CD4-positive, alpha-beta T cell (primary cell): ENCODE measurements at regions not wholly inside any gene's neighbourhood (a gene's known extent, or its start where the extent isn't known, plus 50 kb on each side); places are given as distances from the start of the nearest gene placed in this dataset.

ENCODE experiments used
- ATAC-seq: fragments of 200-7000 bp; cut with Tn5 transposase; one replicate; pipeline ENCODE4 v1.10.0; 2022; ENCODE audit warnings: mild to moderate bottlenecking; ENCODE audit not compliant: poor library complexity
- CTCF ChIA-PET: fragments of 350-600 bp; sonication (Branson Sonifier 250); formaldehyde crosslinking; loops from one replicate; lab custom pipeline; 2021; ENCODE audit warnings: antibody characterized with exemption, inconsistent platforms; lab: Charles Lee
- POLR2A ChIA-PET: fragments of 350-600 bp; sonication (Branson Sonifier 250); formaldehyde crosslinking; loops from one replicate; lab custom pipeline; 2021; ENCODE audit warnings: antibody characterized with exemption, inconsistent platforms; lab: Charles Lee
- DNase-seq, 14 experiments: peaks; one replicate each; pipeline ENCODE4 v3.0.0-alpha.2; 2013 to 2020; ENCODE audit warnings: mixed read lengths in 2 of 14
- H3K27ac ChIP-seq, 2 donors: one replicate each; pipeline versions ENCODE4 v1.5.1 to v1.7.0; 2013; ENCODE audit warnings: low read length in 2 of 2, low read depth in 1 of 2, mild to moderate bottlenecking in 1 of 2
- H3K27me3 ChIP-seq, 2 experiments: 1 replicate in 1 of 2; 2 replicates in 1 of 2; pipeline versions ENCODE4 v1.6.1 to v1.7.0; 2013; ENCODE audit warnings: low read length in 2 of 2, control low read depth in 1 of 2, mild to moderate bottlenecking in 1 of 2, moderate library complexity in 1 of 2; ENCODE audit not compliant: insufficient read depth in 2 of 2, control insufficient read depth in 1 of 2
- H3K36me3 ChIP-seq: one replicate; pipeline ENCODE4 v1.6.1; 2013; ENCODE audit warnings: low read length, control low read depth; ENCODE audit not compliant: insufficient read depth
- H3K4me1 ChIP-seq: one replicate; pipeline ENCODE4 v1.6.1; 2013; ENCODE audit warnings: low read length, control low read depth; ENCODE audit not compliant: insufficient read depth
- H3K4me3 ChIP-seq: one replicate; pipeline ENCODE4 v1.5.1; 2013; ENCODE audit warnings: mild to moderate bottlenecking, low read length, moderate library complexity
- H3K9me3 ChIP-seq, 2 experiments: 1 replicate in 1 of 2; 2 replicates in 1 of 2; pipeline versions ENCODE4 v1.6.1 to v1.7.0; 2013; ENCODE audit warnings: low read length in 2 of 2, mild to moderate bottlenecking in 2 of 2, control low read depth in 1 of 2, moderate library complexity in 1 of 2; ENCODE audit not compliant: control insufficient read depth in 1 of 2, insufficient read depth in 1 of 2
- H3K27ac Mint-ChIP-seq: one replicate; pipeline ENCODE4 v1.8.0; 2020; ENCODE audit warnings: mixed read lengths
- H3K27me3 Mint-ChIP-seq: one replicate; pipeline ENCODE4 v1.8.0; 2021; ENCODE audit warnings: mixed read lengths
- H3K36me3 Mint-ChIP-seq: one replicate; pipeline ENCODE4 v1.8.0; 2021; ENCODE audit warnings: low read depth, mixed read lengths
- H3K4me1 Mint-ChIP-seq: one replicate; pipeline ENCODE4 v1.8.0; 2021; ENCODE audit warnings: low read depth, mixed read lengths
- H3K4me3 Mint-ChIP-seq: one replicate; pipeline ENCODE4 v1.8.0; 2020; ENCODE audit warnings: mild to moderate bottlenecking, mixed read lengths
- H3K9me3 Mint-ChIP-seq: one replicate; pipeline ENCODE4 v1.8.0; 2020; ENCODE audit warnings: mixed read lengths
- intact Hi-C, 2 experiments: fragments of 100-400 bp; cut with DNase I in 1 of 2; cut with micrococcal nuclease in 1 of 2; formaldehyde crosslinking; loops; one replicate each; pipeline versions ENCODE4 v1.15.1 to v1.9.0; 2023 to 2025; cut with DNase I, micrococcal nuclease
- TF ChIP-seq, protein P1 (sequence below): fragments of 200-600 bp; IDR thresholded peaks from one replicate; pipeline ENCODE4 v1.8.0; 2022; ENCODE audit warnings: antibody characterized with exemption, mild to moderate bottlenecking

DNA sequence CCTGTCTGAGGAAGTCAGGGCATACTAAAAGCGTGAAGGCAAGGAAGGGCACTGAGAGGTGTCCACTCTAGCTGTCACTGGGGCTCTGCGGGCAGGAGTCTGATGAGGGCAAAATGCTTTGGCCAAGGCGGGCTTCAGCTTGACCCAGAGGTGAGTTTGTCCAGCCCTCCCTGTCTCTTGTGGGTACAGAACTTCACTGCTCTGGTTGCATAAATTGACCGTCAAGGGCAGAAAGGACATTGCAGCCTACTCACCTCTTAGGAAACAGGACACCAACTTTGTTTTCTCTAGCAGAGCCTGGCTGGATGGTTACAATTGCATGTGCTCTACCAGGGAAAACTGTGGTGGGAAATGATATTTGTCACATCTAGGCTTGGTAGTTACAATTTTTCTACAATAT is 170.9 kb downstream of the TMEM38B start:
- H3K36me3 ChIP-seq, result no peaks in the 10 kb centered on the region
- no peaks in the 10 kb centered on the region for H3K4me1 ChIP-seq
- TF ChIP-seq, protein P1, sequence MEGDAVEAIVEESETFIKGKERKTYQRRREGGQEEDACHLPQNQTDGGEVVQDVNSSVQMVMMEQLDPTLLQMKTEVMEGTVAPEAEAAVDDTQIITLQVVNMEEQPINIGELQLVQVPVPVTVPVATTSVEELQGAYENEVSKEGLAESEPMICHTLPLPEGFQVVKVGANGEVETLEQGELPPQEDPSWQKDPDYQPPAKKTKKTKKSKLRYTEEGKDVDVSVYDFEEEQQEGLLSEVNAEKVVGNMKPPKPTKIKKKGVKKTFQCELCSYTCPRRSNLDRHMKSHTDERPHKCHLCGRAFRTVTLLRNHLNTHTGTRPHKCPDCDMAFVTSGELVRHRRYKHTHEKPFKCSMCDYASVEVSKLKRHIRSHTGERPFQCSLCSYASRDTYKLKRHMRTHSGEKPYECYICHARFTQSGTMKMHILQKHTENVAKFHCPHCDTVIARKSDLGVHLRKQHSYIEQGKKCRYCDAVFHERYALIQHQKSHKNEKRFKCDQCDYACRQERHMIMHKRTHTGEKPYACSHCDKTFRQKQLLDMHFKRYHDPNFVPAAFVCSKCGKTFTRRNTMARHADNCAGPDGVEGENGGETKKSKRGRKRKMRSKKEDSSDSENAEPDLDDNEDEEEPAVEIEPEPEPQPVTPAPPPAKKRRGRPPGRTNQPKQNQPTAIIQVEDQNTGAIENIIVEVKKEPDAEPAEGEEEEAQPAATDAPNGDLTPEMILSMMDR, result no peak
- H3K27ac ChIP-seq, result no peak overlapping the region
- ChIA-PET CTCF (no interaction called here), POLR2A (no interaction called here)
- H3K4me3 ChIP-seq, result no peak overlapping the region
- H3K27me3 ChIP-seq, result no peaks in the 10 kb centered on the region
- H3K9me3 ChIP-seq, result no peaks in the 10 kb centered on the region
- DNase-seq, result no peak
- no peaks in the 10 kb centered on the region for H3K27me3 Mint-ChIP-seq
- H3K9me3 Mint-ChIP-seq, result no peaks in the 10 kb centered on the region
- H3K4me1 Mint-ChIP-seq, result no peaks in the 10 kb centered on the region
- intact Hi-C loops, result no loop called here
- H3K4me3 Mint-ChIP-seq, result no peak overlapping the region
- no peaks in the 10 kb centered on the region for H3K36me3 Mint-ChIP-seq
- H3K27ac Mint-ChIP-seq, result no peak overlapping the region
- ATAC-seq, result no peak

GRCh38 chr9:105871540-105871939 is 177.2 kb downstream of the TMEM38B start:
- no peaks in the 10 kb centered on the region for H3K9me3 Mint-ChIP-seq
- no peaks in the 10 kb centered on the region for H3K36me3 Mint-ChIP-seq
- TF ChIP-seq, protein P1, result no peak
- H3K4me3 ChIP-seq, result no peak overlapping the region
- DNase-seq, result no peak
- H3K27me3 Mint-ChIP-seq, result no peaks in the 10 kb centered on the region
- no peaks in the 10 kb centered on the region for H3K4me1 ChIP-seq
- no peaks in the 10 kb centered on the region for H3K36me3 ChIP-seq
- no peak overlapping the region for H3K27ac Mint-ChIP-seq
- ChIA-PET POLR2A (no interaction called here), CTCF (no interaction called here)
- H3K27ac ChIP-seq, result no peak overlapping the region
- H3K9me3 ChIP-seq, result no peaks in the 10 kb centered on the region
- ATAC-seq, result no peak
- intact Hi-C loops, result no loop called here
- no peaks in the 10 kb centered on the region for H3K27me3 ChIP-seq
- no peak overlapping the region for H3K4me3 Mint-ChIP-seq
- H3K4me1 Mint-ChIP-seq, result no peaks in the 10 kb centered on the region

DNA sequence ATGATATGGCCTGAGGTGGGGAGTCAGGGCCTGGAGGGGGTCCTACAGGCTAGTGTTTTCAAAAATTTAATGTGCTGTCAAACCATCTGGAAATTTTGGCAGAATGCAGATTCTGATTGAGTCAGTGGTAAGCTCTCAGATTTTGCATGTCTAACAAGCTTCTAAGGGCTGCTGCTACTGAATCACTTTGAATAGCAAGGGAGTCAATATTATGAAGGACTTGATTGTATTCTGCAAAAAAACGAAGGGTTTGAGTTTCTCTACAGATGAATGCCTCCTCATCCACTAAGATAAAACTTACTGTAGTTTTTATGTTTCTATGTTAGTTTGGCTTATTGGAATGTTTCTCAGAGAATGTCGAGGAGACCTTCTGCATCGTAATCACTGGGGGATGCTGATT is 179.5 kb downstream of the TMEM38B start:
- DNase-seq (no peak), ATAC-seq (no peak)
- Mint-ChIP-seq H3K36me3 (no peaks in the 10 kb centered on the region), H3K9me3 (no peaks in the 10 kb centered on the region), H3K4me3 (no peak overlapping the region), H3K27ac (no peak overlapping the region), H3K27me3 (no peaks in the 10 kb centered on the region), H3K4me1 (no peaks in the 10 kb centered on the region)
- CTCF ChIA-PET, result no interaction called here
- TF ChIP-seq, protein P1, result no peak
- no peak overlapping the region for H3K27ac ChIP-seq
- intact Hi-C loops, result no loop called here
- no peaks in the 10 kb centered on the region for H3K27me3 ChIP-seq
- H3K4me1 ChIP-seq, result no peaks in the 10 kb centered on the region
- POLR2A ChIA-PET, result no interaction called here
- no peak overlapping the region for H3K4me3 ChIP-seq
- H3K36me3 ChIP-seq, result no peaks in the 10 kb centered on the region
- H3K9me3 ChIP-seq, result no peaks in the 10 kb centered on the region
